Coronary artery (tissue), 2 donors: ENCODE measurements at regions not wholly inside any gene's neighbourhood (a gene's known extent, or its start where the extent isn't known, plus 50 kb on each side); places are given as distances from the start of the nearest gene placed in this dataset.
"Not testable (repeated sequence)": the region's sequence is repeated elsewhere in the genome, so short reads cannot be mapped to it uniquely, and the experiment has no call there.

Source experiments
- DNase-seq: peaks from one replicate; pipeline ENCODE4 v3.0.0-alpha.2; 2017; ENCODE audit warnings: low spot score
- H3K27ac ChIP-seq, 2 donors: fragments of 200-600 bp; sonication (generic); one replicate each; pipeline ENCODE4 v1.5.1; 2016 to 2019
- H3K4me3 ChIP-seq: fragments of 200-600 bp; sonication (generic); 2 replicates; pipeline ENCODE4 v1.5.1; 2016; ENCODE audit warnings: mild to moderate bottlenecking, moderate library complexity
- TF ChIP-seq, protein P1 (sequence below): fragments of 200-600 bp; sonication (generic); IDR thresholded peaks from one replicate; pipeline ENCODE4 v1.5.1; 2019; ENCODE audit warnings: antibody characterized with exemption

- no peak for DNase-seq
- TF ChIP-seq, protein P1, sequence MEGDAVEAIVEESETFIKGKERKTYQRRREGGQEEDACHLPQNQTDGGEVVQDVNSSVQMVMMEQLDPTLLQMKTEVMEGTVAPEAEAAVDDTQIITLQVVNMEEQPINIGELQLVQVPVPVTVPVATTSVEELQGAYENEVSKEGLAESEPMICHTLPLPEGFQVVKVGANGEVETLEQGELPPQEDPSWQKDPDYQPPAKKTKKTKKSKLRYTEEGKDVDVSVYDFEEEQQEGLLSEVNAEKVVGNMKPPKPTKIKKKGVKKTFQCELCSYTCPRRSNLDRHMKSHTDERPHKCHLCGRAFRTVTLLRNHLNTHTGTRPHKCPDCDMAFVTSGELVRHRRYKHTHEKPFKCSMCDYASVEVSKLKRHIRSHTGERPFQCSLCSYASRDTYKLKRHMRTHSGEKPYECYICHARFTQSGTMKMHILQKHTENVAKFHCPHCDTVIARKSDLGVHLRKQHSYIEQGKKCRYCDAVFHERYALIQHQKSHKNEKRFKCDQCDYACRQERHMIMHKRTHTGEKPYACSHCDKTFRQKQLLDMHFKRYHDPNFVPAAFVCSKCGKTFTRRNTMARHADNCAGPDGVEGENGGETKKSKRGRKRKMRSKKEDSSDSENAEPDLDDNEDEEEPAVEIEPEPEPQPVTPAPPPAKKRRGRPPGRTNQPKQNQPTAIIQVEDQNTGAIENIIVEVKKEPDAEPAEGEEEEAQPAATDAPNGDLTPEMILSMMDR: no peak
- no peak overlapping the region for H3K4me3 ChIP-seq
- H3K27ac ChIP-seq: no peak overlapping the region
These were observed 822.9 kb downstream of the RAPGEF2 start for GRCh38 chr4:159925770-159926169.

DNA sequence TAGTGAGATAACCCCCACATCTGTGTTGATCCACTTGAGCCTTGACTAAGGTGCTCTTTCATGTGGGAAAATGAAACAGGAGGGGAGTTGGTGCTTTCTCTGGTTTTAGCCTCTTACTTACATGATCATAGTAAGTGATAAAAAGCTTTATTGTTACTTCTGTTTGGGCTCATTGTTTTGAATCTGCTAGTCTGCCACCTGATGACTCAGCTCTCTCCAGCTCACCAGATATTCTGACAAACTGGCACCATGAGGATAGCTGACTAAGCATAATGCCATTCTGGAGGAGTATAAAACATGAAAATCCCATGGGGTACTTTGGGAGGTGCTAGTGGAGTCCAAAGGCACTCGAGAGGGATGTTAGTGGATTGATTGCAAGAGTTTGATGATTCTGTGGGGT is 824.0 kb downstream of the RAPGEF2 start:
- Histone ChIP-seq H3K4me3 (no peak overlapping the region), H3K27ac (no peak overlapping the region)
- TF ChIP-seq, protein P1: no peak

GRCh38 chr4:159927781-159928180 is 824.9 kb downstream of the RAPGEF2 start:
- no peak overlapping the region for H3K4me3 ChIP-seq
- TF ChIP-seq, protein P1: no peak
- no peak for DNase-seq
- H3K27ac ChIP-seq: no peak overlapping the region

More for the DNA sequence above, 824.0 kb downstream of the RAPGEF2 start:
- no peak for DNase-seq

DNA sequence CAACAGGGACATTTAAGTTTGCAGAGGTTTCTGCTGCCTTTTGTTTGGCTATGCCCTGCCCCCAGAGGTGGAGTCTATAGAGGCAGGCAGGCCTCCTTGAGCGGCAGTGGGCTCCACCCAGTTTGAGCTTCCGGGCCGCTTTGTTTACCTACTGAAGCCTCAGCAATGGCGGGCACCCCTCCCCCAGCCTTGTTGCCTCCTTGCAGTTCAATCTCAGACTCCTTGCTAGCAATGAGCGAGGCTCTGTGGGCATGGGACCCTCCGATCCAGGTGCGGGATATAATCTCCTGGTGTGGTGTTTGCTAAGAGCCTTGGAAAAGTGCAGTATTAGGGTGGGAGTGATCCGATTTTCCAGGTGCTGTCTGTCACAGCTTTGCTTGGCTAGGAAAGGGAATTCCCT is 831.7 kb downstream of the RAPGEF2 start:
- not testable (repeated sequence) for H3K27ac ChIP-seq, DNase-seq, H3K4me3 ChIP-seq

DNA sequence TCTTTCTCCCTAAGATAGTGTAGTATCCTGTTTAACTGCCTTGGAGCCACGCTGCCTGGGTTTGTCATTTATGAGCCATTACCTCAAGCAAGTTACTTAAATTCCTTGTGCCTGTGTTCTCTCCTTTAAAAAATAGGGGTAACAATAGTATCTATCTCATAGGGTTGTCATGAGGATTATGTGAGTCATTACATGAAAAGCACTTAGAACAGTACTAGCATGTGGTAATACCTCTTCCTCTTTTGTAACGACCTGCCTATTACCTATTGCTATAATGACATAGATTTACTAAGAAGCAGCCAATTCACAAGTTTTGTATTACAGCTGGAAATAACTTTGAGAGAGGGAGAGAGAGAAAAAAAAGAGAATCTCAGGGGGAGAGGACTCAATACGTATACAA is 834.7 kb downstream of the RAPGEF2 start:
- Histone ChIP-seq H3K27ac (no peak overlapping the region), H3K4me3 (no peak overlapping the region)
- no peak for DNase-seq
- TF ChIP-seq, protein P1: no peak

GRCh38 chr4:159939681-159940080 is 836.8 kb downstream of the RAPGEF2 start:
- H3K27ac ChIP-seq, H3K4me3 ChIP-seq, DNase-seq: not testable (repeated sequence)

DNA sequence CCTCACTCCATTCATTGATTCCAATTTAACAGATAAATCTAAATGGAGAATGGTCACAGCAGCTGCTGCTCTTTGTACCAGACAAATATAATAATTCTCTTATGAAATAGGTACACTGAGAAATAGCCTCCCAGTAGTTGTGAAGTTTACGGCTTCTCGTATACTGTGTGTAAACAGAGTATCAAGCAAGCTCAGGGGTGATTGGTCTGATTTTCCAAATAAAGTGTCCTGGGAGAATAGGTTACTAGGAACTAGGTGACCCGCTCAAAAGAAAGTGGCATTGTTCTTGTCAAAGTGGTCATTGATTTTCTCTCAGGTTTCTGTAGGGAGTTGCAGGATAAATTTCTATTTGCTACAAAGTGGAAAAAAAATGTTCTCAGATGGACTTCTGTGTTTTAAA is 838.2 kb downstream of the RAPGEF2 start:
- DNase-seq: no peak
- Histone ChIP-seq H3K4me3 (no peak overlapping the region), H3K27ac (no peak overlapping the region)
- TF ChIP-seq, protein P1: no peak

GRCh38 chr4:159944477-159944876 is 841.6 kb downstream of the RAPGEF2 start:
- Histone ChIP-seq H3K27ac (no peak overlapping the region), H3K4me3 (no peak overlapping the region)
- no peak for DNase-seq
- TF ChIP-seq, protein P1: no peak
